Bronchial epithelial cell (primary cell): ENCODE measurements at regions not wholly inside any gene's neighbourhood (a gene's known extent, or its start where the extent isn't known, plus 50 kb on each side); places are given as distances from the start of the nearest gene placed in this dataset.
"Not testable (repeated sequence)": the region's sequence is repeated elsewhere in the genome, so short reads cannot be mapped to it uniquely, and the experiment has no call there.

ENCODE experiments used
- DNase-seq: peaks from one replicate; pipeline ENCODE4 v3.0.0-alpha.2; 2010; ENCODE audit warnings: low read depth
- FAIRE-seq: peaks from 2 replicates; lab custom pipeline; 2011; peaks lifted over from hg19 to GRCh38; lab: Jason Lieb, UNC
- H3K27me3 ChIP-seq: 2 replicates; pipeline ENCODE4 v1.5.1; 2011; ENCODE audit warnings: low read length; ENCODE audit not compliant: control insufficient read depth, insufficient read depth
- H3K36me3 ChIP-seq: 2 replicates; pipeline ENCODE4 v1.5.1; 2011; ENCODE audit warnings: low read length; ENCODE audit not compliant: control insufficient read depth, insufficient read depth
- H3K4me3 ChIP-seq: 2 replicates; pipeline ENCODE4 v1.5.1; 2011; ENCODE audit warnings: mild to moderate bottlenecking, low read depth, low read length, control low read depth
- CTCF ChIP-seq: IDR thresholded peaks from 2 replicates; pipeline ENCODE4 v1.5.1; 2011; ENCODE audit warnings: mild to moderate bottlenecking, moderate library complexity, low read length, control low read depth, inconsistent platforms; ENCODE audit not compliant: insufficient read depth, severe bottlenecking

- DNase-seq (no peak), FAIRE-seq (no peak)
- Histone ChIP-seq H3K27me3 (no peaks in the 10 kb centered on the region), H3K4me3 (no peak overlapping the region), H3K36me3 (no peaks in the 10 kb centered on the region)
- TF ChIP-seq CTCF = no peak
Observed at GRCh38 chr1:187996780-187997179, 1168.0 kb downstream of the PLA2G4A start.

- FAIRE-seq = no peak
- Histone ChIP-seq H3K4me3 (no peak overlapping the region), H3K27me3 (no peaks in the 10 kb centered on the region)
Observed at GRCh38 chr1:187999973-188000372, 1171.2 kb downstream of the PLA2G4A start.

GRCh38 chr1:188003687-188004086 is 1174.9 kb downstream of the PLA2G4A start:
- FAIRE-seq, H3K36me3 ChIP-seq, H3K27me3 ChIP-seq, H3K4me3 ChIP-seq, DNase-seq: not testable (repeated sequence)

More at GRCh38 chr1:187999973-188000372, 1171.2 kb downstream of the PLA2G4A start:
- peak; percentile 18 for TF ChIP-seq CTCF
- peak; percentile 2 for DNase-seq
- H3K36me3 ChIP-seq = no peaks in the 10 kb centered on the region

- H3K27me3 ChIP-seq = no peaks in the 10 kb centered on the region
- TF ChIP-seq CTCF = no peak
- no peak for DNase-seq
- H3K4me3 ChIP-seq = no peak overlapping the region
- H3K36me3 ChIP-seq = no peaks in the 10 kb centered on the region
- FAIRE-seq = no peak
Observed at GRCh38 chr1:188004849-188005248, 1176.1 kb downstream of the PLA2G4A start.

GRCh38 chr1:188006354-188006753 is 1177.6 kb downstream of the PLA2G4A start:
- no peak for TF ChIP-seq CTCF
- DNase-seq (no peak), FAIRE-seq (no peak)

GRCh38 chr1:188013222-188013849 is 1184.6 kb downstream of the PLA2G4A start:
- not testable (repeated sequence) for H3K36me3 ChIP-seq, H3K4me3 ChIP-seq, H3K27me3 ChIP-seq, DNase-seq, FAIRE-seq

More at GRCh38 chr1:188006354-188006753, 1177.6 kb downstream of the PLA2G4A start:
- Histone ChIP-seq H3K4me3 (no peak overlapping the region), H3K36me3 (no peaks in the 10 kb centered on the region), H3K27me3 (no peaks in the 10 kb centered on the region)

GRCh38 chr1:188017921-188018320 is 1189.2 kb downstream of the PLA2G4A start:
- no peaks in the 10 kb centered on the region for H3K27me3 ChIP-seq
- H3K4me3 ChIP-seq = no peak overlapping the region
- no peak for TF ChIP-seq CTCF
- no peak for FAIRE-seq
- peak; percentile 2 for DNase-seq
- H3K36me3 ChIP-seq = no peaks in the 10 kb centered on the region
